ENCODE measurements at regions not wholly inside any gene's neighbourhood (a gene's known extent, or its start where the extent isn't known, plus 50 kb on each side); places are given as distances from the start of the nearest gene placed in this dataset.
A peak's percentile ranks its signal among the peaks of the same experiment; 100 is the strongest.

- Mint-ChIP-seq H3K27me3 (ENCODE audit: low read depth in 3 of 3) (no peaks in the 10 kb centered on the region), H3K36me3 (no peaks in the 10 kb centered on the region), H3K9me3 (peaks cover 2 to 36% (median 7%) of the 10 kb centered on the region in 6 donors), H3K4me1 (no peaks in the 10 kb centered on the region), H3K27ac (no peak overlapping the region), H3K4me3 (no peak overlapping the region)
- no peak for DNase-seq
Observed at GRCh38 chr4:23364167-23364566, 525.7 kb downstream of the PPARGC1A start.

- H3K4me1 Mint-ChIP-seq, result no peaks in the 10 kb centered on the region
- H3K27ac Mint-ChIP-seq, result no peak overlapping the region
- H3K9me3 Mint-ChIP-seq, result peaks cover 2 to 34% (median 4%) of the 10 kb centered on the region in 6 donors
- no peak for DNase-seq
- no peaks in the 10 kb centered on the region for H3K27me3 Mint-ChIP-seq (ENCODE audit: low read depth in 3 of 3)
- no peaks in the 10 kb centered on the region for H3K36me3 Mint-ChIP-seq
- no peak overlapping the region for H3K4me3 Mint-ChIP-seq
Observed at GRCh38 chr4:23361453-23361852, 528.4 kb downstream of the PPARGC1A start.

GRCh38 chr4:23360718-23361117 lies 529.1 kb downstream of the PPARGC1A start:
- Mint-ChIP-seq H3K36me3 (no peaks in the 10 kb centered on the region), H3K4me1 (no peaks in the 10 kb centered on the region), H3K27me3 (ENCODE audit: low read depth in 3 of 3) (no peaks in the 10 kb centered on the region), H3K27ac (no peak overlapping the region), H3K9me3 (peaks cover 2 to 27% (median 6%) of the 10 kb centered on the region in 6 donors), H3K4me3 (no peak overlapping the region)
- DNase-seq, result no peak

- H3K36me3 Mint-ChIP-seq, result no peaks in the 10 kb centered on the region
- H3K4me3 Mint-ChIP-seq, result no peak overlapping the region
- H3K27me3 Mint-ChIP-seq (ENCODE audit: low read depth in 3 of 3), result no peaks in the 10 kb centered on the region
- no peak overlapping the region for H3K27ac Mint-ChIP-seq
- peaks cover 3 to 35% (median 12%) of the 10 kb centered on the region in 6 donors for H3K9me3 Mint-ChIP-seq
- no peak for DNase-seq
- H3K4me1 Mint-ChIP-seq, result no peaks in the 10 kb centered on the region
Observed at GRCh38 chr4:23355258-23355657, 534.6 kb downstream of the PPARGC1A start.

GRCh38 chr4:23353200-23353599 lies 536.6 kb downstream of the PPARGC1A start:
- Mint-ChIP-seq H3K4me1 (peaks cover 2 to 7% of the 10 kb centered on the region in 2 donors), H3K4me3 (no peak overlapping the region), H3K27ac (no peak overlapping the region), H3K27me3 (ENCODE audit: low read depth in 3 of 3) (no peaks in the 10 kb centered on the region), H3K36me3 (no peaks in the 10 kb centered on the region), H3K9me3 (peaks cover 3 to 43% (median 12%) of the 10 kb centered on the region in 6 donors)
- no peak for DNase-seq

GRCh38 chr4:23348789-23349498 lies 540.9 kb downstream of the PPARGC1A start:
- Mint-ChIP-seq H3K27me3 (ENCODE audit: low read depth in 3 of 3) (peaks cover 0 to 2% (median 0%) of the 10 kb centered on the region in 3 donors), H3K9me3 (peaks cover 4 to 39% (median 12%) of the 10 kb centered on the region in 6 donors), H3K4me1 (peaks cover 2 to 7% of the 10 kb centered on the region in 2 donors), H3K4me3 (no peak overlapping the region), H3K36me3 (no peaks in the 10 kb centered on the region), H3K27ac (no peak overlapping the region)
- DNase-seq, result no peak

- H3K4me3 Mint-ChIP-seq, result no peak overlapping the region
- H3K9me3 Mint-ChIP-seq, result peaks cover 4 to 49% (median 10%) of the 10 kb centered on the region in 6 donors
- H3K4me1 Mint-ChIP-seq, result peaks cover 13 to 22% of the 10 kb centered on the region in 2 donors
- H3K27ac Mint-ChIP-seq, result no peak overlapping the region
- no peaks in the 10 kb centered on the region for H3K36me3 Mint-ChIP-seq
- H3K27me3 Mint-ChIP-seq (ENCODE audit: low read depth in 3 of 3), result peaks cover 0 to 4% (median 0%) of the 10 kb centered on the region in 3 donors
- no peak for DNase-seq
Observed at GRCh38 chr4:23337292-23337691, 552.6 kb downstream of the PPARGC1A start.

GRCh38 chr4:23333946-23334878 lies 555.6 kb downstream of the PPARGC1A start:
- Mint-ChIP-seq H3K4me1 (peaks cover 13 to 22% of the 10 kb centered on the region in 2 donors), H3K27ac (peak overlapping the region in 2 of 6 donors; percentile 23 to 55), H3K36me3 (no peaks in the 10 kb centered on the region), H3K4me3 (no peak overlapping the region), H3K9me3 (peaks cover 5 to 49% (median 8%) of the 10 kb centered on the region in 6 donors), H3K27me3 (ENCODE audit: low read depth in 3 of 3) (peaks cover 0 to 4% (median 0%) of the 10 kb centered on the region in 3 donors)
- peak; percentile 0 to 18 (median 8) for DNase-seq

- H3K27ac Mint-ChIP-seq, result no peak overlapping the region
- peaks cover 13 to 22% of the 10 kb centered on the region in 2 donors for H3K4me1 Mint-ChIP-seq
- peaks cover 2 to 44% (median 7%) of the 10 kb centered on the region in 6 donors for H3K9me3 Mint-ChIP-seq
- no peak overlapping the region for H3K4me3 Mint-ChIP-seq
- H3K27me3 Mint-ChIP-seq (ENCODE audit: low read depth in 3 of 3), result peaks cover 0 to 4% (median 0%) of the 10 kb centered on the region in 3 donors
- H3K36me3 Mint-ChIP-seq, result no peaks in the 10 kb centered on the region
- no peak for DNase-seq
Observed at GRCh38 chr4:23333556-23333945, 556.3 kb downstream of the PPARGC1A start.

GRCh38 chr4:23332313-23332712 lies 557.5 kb downstream of the PPARGC1A start:
- DNase-seq, result no peak
- no peak overlapping the region for H3K4me3 Mint-ChIP-seq
- no peaks in the 10 kb centered on the region for H3K27me3 Mint-ChIP-seq (ENCODE audit: low read depth in 3 of 3)
- no peak overlapping the region for H3K27ac Mint-ChIP-seq
- H3K9me3 Mint-ChIP-seq, result peaks cover 0 to 53% (median 4%) of the 10 kb centered on the region in 6 donors
- no peaks in the 10 kb centered on the region for H3K36me3 Mint-ChIP-seq
- H3K4me1 Mint-ChIP-seq, result peaks cover 13 to 22% of the 10 kb centered on the region in 2 donors

GRCh38 chr4:23327120-23327519 lies 562.7 kb downstream of the PPARGC1A start:
- H3K27me3 Mint-ChIP-seq (ENCODE audit: low read depth in 3 of 3), result peaks cover 0 to 2% (median 0%) of the 10 kb centered on the region in 3 donors
- H3K27ac Mint-ChIP-seq, result no peak overlapping the region
- no peak for DNase-seq
- H3K9me3 Mint-ChIP-seq, result peaks cover 0 to 58% (median 9%) of the 10 kb centered on the region in 6 donors
- H3K36me3 Mint-ChIP-seq, result no peaks in the 10 kb centered on the region
- H3K4me1 Mint-ChIP-seq, result peaks cover 0 to 1% of the 10 kb centered on the region in 2 donors
- no peak overlapping the region for H3K4me3 Mint-ChIP-seq

- H3K9me3 Mint-ChIP-seq, result peaks cover 2 to 52% (median 15%) of the 10 kb centered on the region in 6 donors
- peaks cover 0 to 1% of the 10 kb centered on the region in 2 donors for H3K4me1 Mint-ChIP-seq
- H3K4me3 Mint-ChIP-seq, result no peak overlapping the region
- no peak for DNase-seq
- H3K27me3 Mint-ChIP-seq (ENCODE audit: low read depth in 3 of 3), result peaks cover 0 to 7% (median 0%) of the 10 kb centered on the region in 3 donors
- H3K36me3 Mint-ChIP-seq, result no peaks in the 10 kb centered on the region
- H3K27ac Mint-ChIP-seq, result no peak overlapping the region
Observed at GRCh38 chr4:23324021-23324690, 565.7 kb downstream of the PPARGC1A start.

GRCh38 chr4:23323436-23323835 lies 566.4 kb downstream of the PPARGC1A start:
- H3K27me3 Mint-ChIP-seq (ENCODE audit: low read depth in 3 of 3), result peaks cover 0 to 7% (median 0%) of the 10 kb centered on the region in 3 donors
- H3K27ac Mint-ChIP-seq, result no peak overlapping the region
- H3K4me3 Mint-ChIP-seq, result no peak overlapping the region
- H3K9me3 Mint-ChIP-seq, result peaks cover 2 to 56% (median 14%) of the 10 kb centered on the region in 6 donors
- H3K36me3 Mint-ChIP-seq, result no peaks in the 10 kb centered on the region
- no peak for DNase-seq
- H3K4me1 Mint-ChIP-seq, result peaks cover 0 to 1% of the 10 kb centered on the region in 2 donors

All from immature natural killer cell (primary cell).